ENCODE measurements at regions not wholly inside any gene's neighbourhood (a gene's known extent, or its start where the extent isn't known, plus 50 kb on each side); places are given as distances from the start of the nearest gene placed in this dataset.

DNA sequence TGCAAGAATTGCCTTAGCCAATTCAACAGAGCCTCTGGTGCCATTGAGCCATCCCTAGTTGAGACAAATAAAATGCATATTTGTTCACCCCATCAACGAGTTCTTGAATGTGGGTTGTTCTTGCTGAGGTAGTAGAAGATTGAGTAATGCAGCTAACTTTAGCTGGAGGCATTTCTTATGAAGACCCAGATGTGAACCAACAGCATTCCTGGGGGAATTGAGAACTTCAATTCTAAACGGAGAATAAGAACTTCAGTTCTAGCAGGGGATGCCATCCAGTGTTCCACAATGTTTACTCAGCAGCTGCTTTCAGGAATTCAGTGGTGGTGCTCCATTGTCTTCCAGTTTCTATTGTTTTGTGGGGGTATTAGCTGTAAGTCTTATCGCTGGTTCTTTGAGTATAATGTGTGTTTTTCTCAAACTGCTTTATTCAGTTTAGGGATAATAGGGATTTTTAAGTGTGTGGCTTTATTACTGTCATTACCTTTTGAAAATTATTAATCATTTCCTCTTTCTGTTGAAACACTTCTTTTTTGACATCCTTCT lies 1968.2 kb upstream of the NUDT12 start:
- Mint-ChIP-seq H3K4me3 (ENCODE audit: unreplicated experiment) (no peak overlapping the region), H3K36me3 (ENCODE audit: insufficient read depth, unreplicated experiment) (no peaks in the 10 kb centered on the region), H3K27ac (ENCODE audit: low read depth, unreplicated experiment) (no peak overlapping the region), H3K4me1 (ENCODE audit: insufficient read depth, unreplicated experiment) (no peaks in the 10 kb centered on the region), H3K9me3 (ENCODE audit: unreplicated experiment) (peaks cover 17% of the 10 kb centered on the region), H3K27me3 (ENCODE audit: insufficient read depth, unreplicated experiment) (no peaks in the 10 kb centered on the region)
- no peak for DNase-seq (ENCODE audit: unreplicated experiment)
- CTCF ChIA-PET = no interaction called here
- no TSS peak for BruUV-seq (replicated peaks)
- POLR2A ChIA-PET = interaction anchor here (1.2 kb wide), 1 partner anchor 533 kb away, joined by 3 read pairs; no protein-coding TSS in a partner anchor
- TF ChIP-seq CTCF (IDR thresholded peaks at IDR 0.05; ENCODE audit: unreplicated experiment) = no peak
- intact Hi-C loops (cut with micrococcal nuclease) = no loop called here

GRCh38 chr5:105529851-105530250 lies 1967.3 kb upstream of the NUDT12 start:
- Mint-ChIP-seq H3K9me3 (ENCODE audit: unreplicated experiment) (peaks cover 17% of the 10 kb centered on the region), H3K4me3 (ENCODE audit: unreplicated experiment) (no peak overlapping the region), H3K4me1 (ENCODE audit: insufficient read depth, unreplicated experiment) (no peaks in the 10 kb centered on the region), H3K36me3 (ENCODE audit: insufficient read depth, unreplicated experiment) (no peaks in the 10 kb centered on the region), H3K27me3 (ENCODE audit: insufficient read depth, unreplicated experiment) (no peaks in the 10 kb centered on the region), H3K27ac (ENCODE audit: low read depth, unreplicated experiment) (no peak overlapping the region)
- BruUV-seq (replicated peaks) = no TSS peak
- POLR2A ChIA-PET = no interaction called here
- CTCF ChIA-PET = interaction anchor here (0.6 kb wide), 1 partner anchor 973 kb away, joined by 4 read pairs; no protein-coding TSS in a partner anchor
- no peak for DNase-seq (ENCODE audit: unreplicated experiment)
- TF ChIP-seq CTCF (IDR thresholded peaks at IDR 0.05; ENCODE audit: unreplicated experiment) = no peak
- intact Hi-C loops (cut with micrococcal nuclease) = no loop called here

- Mint-ChIP-seq H3K36me3 (ENCODE audit: insufficient read depth, unreplicated experiment) (no peaks in the 10 kb centered on the region), H3K27me3 (ENCODE audit: insufficient read depth, unreplicated experiment) (no peaks in the 10 kb centered on the region), H3K4me1 (ENCODE audit: insufficient read depth, unreplicated experiment) (no peaks in the 10 kb centered on the region), H3K9me3 (ENCODE audit: unreplicated experiment) (no peaks in the 10 kb centered on the region), H3K4me3 (ENCODE audit: unreplicated experiment) (no peak overlapping the region), H3K27ac (ENCODE audit: low read depth, unreplicated experiment) (no peak overlapping the region)
- DNase-seq (ENCODE audit: unreplicated experiment) = peak; percentile 24
- ChIA-PET POLR2A (no interaction called here), CTCF (interaction anchor here (0.6 kb wide), 1 partner anchor 240 kb away, joined by 3 read pairs; no protein-coding TSS in a partner anchor)
- BruUV-seq (replicated peaks) = no TSS peak
- intact Hi-C loops (cut with micrococcal nuclease) = no loop called here
- TF ChIP-seq CTCF (IDR thresholded peaks at IDR 0.05; ENCODE audit: unreplicated experiment) = no peak
Measured at GRCh38 chr5:105508519-105508918, 1945.9 kb upstream of the NUDT12 start.

GRCh38 chr5:105506692-105507277 lies 1944.2 kb upstream of the NUDT12 start:
- POLR2A ChIA-PET = no interaction called here
- Mint-ChIP-seq H3K9me3 (ENCODE audit: unreplicated experiment) (no peaks in the 10 kb centered on the region), H3K36me3 (ENCODE audit: insufficient read depth, unreplicated experiment) (no peaks in the 10 kb centered on the region), H3K27ac (ENCODE audit: low read depth, unreplicated experiment) (no peak overlapping the region), H3K4me1 (ENCODE audit: insufficient read depth, unreplicated experiment) (no peaks in the 10 kb centered on the region), H3K27me3 (ENCODE audit: insufficient read depth, unreplicated experiment) (no peaks in the 10 kb centered on the region), H3K4me3 (ENCODE audit: unreplicated experiment) (no peak overlapping the region)
- intact Hi-C loops (cut with micrococcal nuclease) = no loop called here
- peak; percentile 26 for DNase-seq (ENCODE audit: unreplicated experiment)
- BruUV-seq (replicated peaks) = no TSS peak
- CTCF ChIA-PET = interaction anchor here (0.9 to 1.1 kb wide), 2 partner anchors 11 to 64 kb away, joined by 3 read pairs; no protein-coding TSS in a partner anchor
- no peak for TF ChIP-seq CTCF (IDR thresholded peaks at IDR 0.05; ENCODE audit: unreplicated experiment)

Data from MCF 10A (cell line).